ENCODE measurements at regions not wholly inside any gene's neighbourhood (a gene's known extent, or its start where the extent isn't known, plus 50 kb on each side); places are given as distances from the start of the nearest gene placed in this dataset.

- Histone ChIP-seq H3K79me2 (ENCODE audit: control insufficient read depth, insufficient read depth, low read length) (no peaks in the 10 kb centered on the region), H3K27me3 (ENCODE audit: control insufficient read depth in 2 of 2, insufficient read depth in 2 of 2, low read length in 2 of 2) (no peaks in the 10 kb centered on the region), H3K9me3 (replicated peaks; ENCODE audit: control insufficient read depth, insufficient read depth, low read length) (peaks cover 2% of the 10 kb centered on the region), H2AFZ (ENCODE audit: low read depth, low read length) (no peak overlapping the region), H3K4me1 (ENCODE audit: control insufficient read depth, extremely low read depth, insufficient read depth, low read length) (no peaks in the 10 kb centered on the region), H3K9ac (replicated peaks; ENCODE audit: extremely low read depth, insufficient read depth, low read length) (no peak overlapping the region), H3K27ac (ENCODE audit: insufficient read depth, low read depth, low read length) (no peak overlapping the region), H3K4me2 (ENCODE audit: insufficient read depth, low read length) (no peak overlapping the region), H3K36me3 (ENCODE audit: control insufficient read depth in 2 of 2, extremely low read depth in 1 of 2, insufficient read depth in 2 of 2, low read length in 2 of 2) (no peaks in the 10 kb centered on the region), H3K9me1 (replicated peaks; ENCODE audit: control insufficient read depth, extremely low read depth, insufficient read depth, low read length) (no peaks in the 10 kb centered on the region), H4K20me1 (replicated peaks; ENCODE audit: control insufficient read depth, extremely low read depth, insufficient read depth, low read length) (no peaks in the 10 kb centered on the region), H3K4me3 (replicated peaks in 1 of 3; ENCODE audit: insufficient read depth in 1 of 3, low read depth in 1 of 3, low read length in 3 of 3) (no peak overlapping the region)
- ChIA-PET POLR2A (no interaction called here), CTCF (no interaction called here)
- DNase-seq (ENCODE audit: low read depth, low spot score) (no peak), FAIRE-seq (no peak)
- dilution Hi-C loops (cut with MboI; ENCODE audit: extremely low pct_ligation_motif_present, low sequenced_read_pairs) (no loop called here), intact Hi-C loops (cut with micrococcal nuclease) (no loop called here)
- BruUV-seq (replicated peaks) = no TSS peak
- TF ChIP-seq MYC (IDR thresholded peaks at IDR 0.05; ENCODE audit: low read depth, low read length) (no peak), FOS (IDR thresholded peaks at IDR 0.05; ENCODE audit: borderline replicate concordance, insufficient read depth, low read length) (no peak), EZH2 (IDR thresholded peaks at IDR 0.05; ENCODE audit: borderline replicate concordance, low read depth, low read length, severe bottlenecking) (no peak), GATA2 (IDR thresholded peaks at IDR 0.05; ENCODE audit: insufficient read depth, insufficient read length, low read depth, low read length) (no peak), POLR2AphosphoS5 (IDR thresholded peaks at IDR 0.05; ENCODE audit: insufficient read depth, low read depth, low read length) (no peak), MAX (IDR thresholded peaks at IDR 0.05; ENCODE audit: insufficient read depth, insufficient read length) (no peak), POLR2A (IDR thresholded peaks at IDR 0.05; ENCODE audit: low read depth, low read length) (no peak), CTCF (IDR thresholded peaks at IDR 0.05; ENCODE audit: extremely low read depth in 1 of 2, insufficient read depth in 1 of 2, low read depth in 1 of 2, low read length in 2 of 2) (no peak), JUN (IDR thresholded peaks at IDR 0.05; ENCODE audit: borderline replicate concordance, insufficient read depth, insufficient read length, low read depth) (no peak)
These were observed 57.9 kb upstream of the SPHKAP start for GRCh38 chr2:228239207-228239906.

Data from endothelial cell of umbilical vein (primary cell).